SKM-1 (cell line): ENCODE measurements at regions not wholly inside any gene's neighbourhood (a gene's known extent, or its start where the extent isn't known, plus 50 kb on each side); places are given as distances from the start of the nearest gene placed in this dataset.

Source experiments
- DNase-seq: peaks from one replicate; lab custom pipeline; 2025; ENCODE audit not compliant: unreplicated experiment; lab: John Stamatoyannopoulos, UW

- DNase-seq: no peak
Measured at GRCh38 chr7:108686494-108686893, 116.8 kb downstream of the DNAJB9 start.

- DNase-seq: no peak
Measured at GRCh38 chr7:108697254-108697653, 127.6 kb downstream of the DNAJB9 start.

GRCh38 chr7:108711611-108712010 is 141.9 kb downstream of the DNAJB9 start:
- DNase-seq: no peak

- DNase-seq: no peak
Measured at GRCh38 chr7:108716783-108717182, 147.1 kb downstream of the DNAJB9 start.

- no peak for DNase-seq
Measured at GRCh38 chr7:108717781-108718180, 148.1 kb downstream of the DNAJB9 start.

- DNase-seq: no peak
Measured at GRCh38 chr7:108719631-108720030, 150.0 kb downstream of the DNAJB9 start.

- DNase-seq: no peak
Measured at GRCh38 chr7:108722561-108722960, 152.9 kb downstream of the DNAJB9 start.

- DNase-seq: no peak
Measured at GRCh38 chr7:108723381-108723814, 153.7 kb downstream of the DNAJB9 start.

- no peak for DNase-seq
Measured at GRCh38 chr7:108724251-108725100, 154.8 kb downstream of the DNAJB9 start.

- DNase-seq: no peak
Measured at GRCh38 chr7:108735814-108736213, 166.1 kb downstream of the DNAJB9 start.

- DNase-seq: no peak
Measured at GRCh38 chr7:108736221-108736891, 166.7 kb downstream of the DNAJB9 start.

- DNase-seq: no peak
Measured at GRCh38 chr7:108770981-108771745, 201.5 kb downstream of the DNAJB9 start.

GRCh38 chr7:108771853-108772252 is 202.2 kb downstream of the DNAJB9 start:
- no peak for DNase-seq

GRCh38 chr7:108777966-108778365 is 208.3 kb downstream of the DNAJB9 start:
- DNase-seq: no peak

GRCh38 chr7:108789451-108789850 is 219.8 kb downstream of the DNAJB9 start:
- DNase-seq: no peak

GRCh38 chr7:108794466-108794865 is 224.8 kb downstream of the DNAJB9 start:
- no peak for DNase-seq

- DNase-seq: no peak
Measured at GRCh38 chr7:108802650-108803049, 233.0 kb downstream of the DNAJB9 start.

- DNase-seq: no peak
Measured at GRCh38 chr7:108805808-108806397, 236.2 kb downstream of the DNAJB9 start.

GRCh38 chr7:108808549-108809266 is 239.0 kb downstream of the DNAJB9 start:
- DNase-seq: no peak

- DNase-seq: no peak
Measured at GRCh38 chr7:108809356-108809755, 239.7 kb downstream of the DNAJB9 start.
